Ascending aorta (tissue), 2 donors: ENCODE measurements at regions not wholly inside any gene's neighbourhood (a gene's known extent, or its start where the extent isn't known, plus 50 kb on each side); places are given as distances from the start of the nearest gene placed in this dataset.

Source experiments
- DNase-seq, 2 donors: peaks; one replicate each; pipeline ENCODE4 v3.0.0-alpha.2; 2019; ENCODE audit warnings: low spot score in 2 of 2
- H3K27ac ChIP-seq, 2 donors: fragments of 200-600 bp; sonication (generic); one replicate each; pipeline ENCODE4 v1.5.1; 2016 to 2017; ENCODE audit warnings: mild to moderate bottlenecking in 1 of 2
- H3K27me3 ChIP-seq: fragments of 200-600 bp; sonication (generic); one replicate; pipeline ENCODE4 v1.5.1; 2017
- H3K36me3 ChIP-seq, 2 donors: fragments of 200-600 bp; sonication (generic); one replicate each; pipeline ENCODE4 v1.5.1; 2016
- H3K4me1 ChIP-seq, 2 donors: fragments of 200-600 bp; sonication (generic); one replicate each; pipeline ENCODE4 v1.5.1; 2016 to 2017; ENCODE audit warnings: mild to moderate bottlenecking in 1 of 2
- H3K4me3 ChIP-seq, 2 donors: fragments of 200-600 bp; sonication (generic); one replicate each; pipeline ENCODE4 v1.5.1; 2016 to 2017; ENCODE audit warnings: mild to moderate bottlenecking in 1 of 2
- H3K9me3 ChIP-seq, 2 donors: fragments of 200-600 bp; sonication (generic); one replicate each; pipeline ENCODE4 v1.5.1; 2016
- CTCF ChIP-seq, 3 experiments: fragments of 200-600 bp in 2 of 3; fragments of 450-650 bp in 1 of 3; sonication (generic) in 2 of 3; IDR thresholded peaks; one replicate each; pipeline ENCODE4 v1.5.1; 2016 to 2019; ENCODE audit warnings: antibody characterized with exemption in 3 of 3, mild to moderate bottlenecking in 1 of 3, moderate library complexity in 1 of 3
- intact Hi-C: fragments of 100-400 bp; cut with DNase I; formaldehyde crosslinking; loops from one replicate; pipeline ENCODE4 v1.15.1; 2023

DNA sequence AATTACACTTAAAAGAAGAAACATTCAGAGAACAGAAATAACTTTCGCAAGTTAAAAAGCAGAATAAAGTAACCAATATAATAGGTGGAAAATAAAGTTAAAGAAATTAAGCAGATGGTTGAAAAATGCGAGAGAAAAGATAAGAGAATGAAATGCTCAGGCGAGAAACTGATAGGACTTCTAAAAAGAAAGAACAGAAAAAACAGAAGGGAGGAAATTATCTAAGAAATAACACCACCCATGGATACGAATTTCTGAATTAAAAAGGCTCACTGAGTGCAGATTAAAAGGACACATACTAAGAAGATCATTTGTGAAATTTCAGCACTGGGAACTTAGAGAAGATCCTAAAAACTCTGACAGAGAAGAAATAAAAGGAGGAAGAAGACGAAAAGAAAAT is 92.0 kb downstream of the HLX start:
- no peak for DNase-seq
- intact Hi-C loops, result no loop called here
- H3K27ac ChIP-seq, result no peak overlapping the region
- TF ChIP-seq CTCF (IDR thresholded peaks at IDR 0.05), result no peak
- H3K36me3 ChIP-seq, result no peaks in the 10 kb centered on the region
- no peaks in the 10 kb centered on the region for H3K27me3 ChIP-seq
- no peaks in the 10 kb centered on the region for H3K9me3 ChIP-seq
- H3K4me1 ChIP-seq, result no peaks in the 10 kb centered on the region
- no peak overlapping the region for H3K4me3 ChIP-seq

- no peak overlapping the region for H3K4me3 ChIP-seq
- no peaks in the 10 kb centered on the region for H3K4me1 ChIP-seq
- intact Hi-C loops, result no loop called here
- H3K27ac ChIP-seq, result no peak overlapping the region
- no peaks in the 10 kb centered on the region for H3K36me3 ChIP-seq
- H3K9me3 ChIP-seq, result no peaks in the 10 kb centered on the region
- TF ChIP-seq CTCF (IDR thresholded peaks at IDR 0.05), result no peak
- no peaks in the 10 kb centered on the region for H3K27me3 ChIP-seq
- DNase-seq, result no peak
Observed at GRCh38 chr1:220974431-220974830, 95.2 kb downstream of the HLX start.

GRCh38 chr1:220976390-220976789 is 97.1 kb downstream of the HLX start:
- no peak overlapping the region for H3K4me3 ChIP-seq
- H3K27me3 ChIP-seq, result no peaks in the 10 kb centered on the region
- no peak for DNase-seq
- no peak for TF ChIP-seq CTCF (IDR thresholded peaks at IDR 0.05)
- no peaks in the 10 kb centered on the region for H3K36me3 ChIP-seq
- no peaks in the 10 kb centered on the region for H3K9me3 ChIP-seq
- no peaks in the 10 kb centered on the region for H3K4me1 ChIP-seq
- H3K27ac ChIP-seq, result no peak overlapping the region
- intact Hi-C loops, result no loop called here

GRCh38 chr1:220979371-220979770 is 100.1 kb downstream of the HLX start:
- no peak for TF ChIP-seq CTCF (IDR thresholded peaks at IDR 0.05)
- Histone ChIP-seq H3K36me3 (no peaks in the 10 kb centered on the region), H3K4me3 (no peak overlapping the region), H3K27me3 (no peaks in the 10 kb centered on the region), H3K27ac (no peak overlapping the region), H3K4me1 (no peaks in the 10 kb centered on the region), H3K9me3 (no peaks in the 10 kb centered on the region)
- DNase-seq, result no peak
- intact Hi-C loops, result no loop called here

DNA sequence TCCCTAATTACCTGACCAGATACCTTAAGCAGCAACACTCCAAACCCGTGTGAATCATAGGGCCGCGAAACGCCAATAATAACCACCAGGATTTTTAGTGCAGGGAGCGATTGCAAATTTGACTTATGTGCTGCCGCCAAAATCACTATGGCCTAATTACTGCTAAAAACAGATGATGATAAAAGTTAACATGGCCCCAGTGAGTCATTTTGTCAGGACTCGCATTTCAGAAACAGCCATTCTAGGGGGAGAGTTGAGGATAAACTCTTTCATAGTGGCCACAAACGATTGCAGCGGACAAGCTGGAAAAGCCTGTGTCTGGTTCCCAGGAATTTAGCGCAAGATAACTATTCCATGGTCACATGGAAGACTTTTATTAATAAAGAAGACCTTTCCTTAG is 103.4 kb downstream of the HLX start:
- no peak overlapping the region for H3K4me3 ChIP-seq
- intact Hi-C loops, result no loop called here
- no peaks in the 10 kb centered on the region for H3K36me3 ChIP-seq
- no peaks in the 10 kb centered on the region for H3K27me3 ChIP-seq
- H3K9me3 ChIP-seq, result no peaks in the 10 kb centered on the region
- DNase-seq, result no peak
- TF ChIP-seq CTCF (IDR thresholded peaks at IDR 0.05), result no peak
- no peaks in the 10 kb centered on the region for H3K4me1 ChIP-seq
- H3K27ac ChIP-seq, result no peak overlapping the region

- Histone ChIP-seq H3K4me3 (no peak overlapping the region), H3K27me3 (no peaks in the 10 kb centered on the region), H3K27ac (no peak overlapping the region), H3K36me3 (no peaks in the 10 kb centered on the region), H3K9me3 (no peaks in the 10 kb centered on the region), H3K4me1 (no peaks in the 10 kb centered on the region)
- TF ChIP-seq CTCF (IDR thresholded peaks at IDR 0.05), result no peak
- DNase-seq, result no peak
- intact Hi-C loops, result no loop called here
Observed at GRCh38 chr1:220983877-220984635, 104.8 kb downstream of the HLX start.
